Activated CD4-positive, alpha-beta T cell treated with anti-CD3 and anti-CD28 coated beads, Interleukin-2, amount 50 U/mL, for 24 hours (primary cell): ENCODE measurements at regions not wholly inside any gene's neighbourhood (a gene's known extent, or its start where the extent isn't known, plus 50 kb on each side); places are given as distances from the start of the nearest gene placed in this dataset.
"Not testable (repeated sequence)": the region's sequence is repeated elsewhere in the genome, so short reads cannot be mapped to it uniquely, and the experiment has no call there.

ENCODE experiments used
- DNase-seq, 2 donors: peaks; one replicate each; pipeline ENCODE4 v3.0.0-alpha.2; 2020; ENCODE audit warnings: low read depth in 1 of 2, low spot score in 1 of 2

DNA sequence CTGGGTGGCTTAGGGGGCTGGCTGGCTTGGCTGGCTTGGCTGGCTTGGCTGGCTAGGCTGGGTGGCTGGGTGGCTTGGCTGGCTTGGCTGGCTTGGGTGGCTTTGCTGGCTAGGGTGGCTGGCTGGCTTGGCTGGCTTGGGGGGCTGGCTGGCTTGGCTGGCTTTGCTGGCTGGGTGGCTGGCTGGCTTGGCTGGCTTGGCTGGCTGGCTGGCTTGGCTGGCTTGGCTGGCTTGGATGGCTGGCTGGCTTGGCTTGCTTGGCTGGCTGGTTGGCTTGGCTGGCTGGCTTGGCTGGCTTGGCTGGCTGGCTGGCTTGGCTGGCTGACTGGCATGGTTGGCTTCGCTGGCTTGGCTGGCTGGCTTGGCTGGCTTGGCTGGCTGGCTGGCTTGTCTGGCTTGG is 439.4 kb downstream of the GOLGA6L6 start:
- DNase-seq, result not testable (repeated sequence)

DNA sequence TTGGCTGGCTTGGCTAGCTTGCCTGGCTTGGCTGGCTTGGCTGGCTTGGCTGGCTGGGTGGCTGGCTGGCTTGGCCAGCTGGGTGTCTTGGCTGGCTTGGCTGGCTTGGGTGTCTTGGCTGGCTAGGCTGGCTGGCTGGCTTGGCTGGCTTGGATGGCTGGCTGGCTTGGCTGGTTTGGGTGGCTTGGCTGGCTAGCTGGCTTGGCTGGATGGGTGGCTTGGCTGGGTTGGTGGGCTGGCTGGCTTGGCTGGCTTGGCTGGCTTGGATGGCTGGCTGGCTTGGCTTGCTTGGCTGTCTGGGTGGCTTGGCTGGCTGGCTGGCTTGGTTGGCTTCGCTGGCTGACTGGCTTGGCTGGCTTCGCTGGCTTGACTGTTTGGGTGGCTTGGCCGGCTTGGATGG is 440.3 kb downstream of the GOLGA6L6 start:
- DNase-seq, result not testable (repeated sequence)

DNA sequence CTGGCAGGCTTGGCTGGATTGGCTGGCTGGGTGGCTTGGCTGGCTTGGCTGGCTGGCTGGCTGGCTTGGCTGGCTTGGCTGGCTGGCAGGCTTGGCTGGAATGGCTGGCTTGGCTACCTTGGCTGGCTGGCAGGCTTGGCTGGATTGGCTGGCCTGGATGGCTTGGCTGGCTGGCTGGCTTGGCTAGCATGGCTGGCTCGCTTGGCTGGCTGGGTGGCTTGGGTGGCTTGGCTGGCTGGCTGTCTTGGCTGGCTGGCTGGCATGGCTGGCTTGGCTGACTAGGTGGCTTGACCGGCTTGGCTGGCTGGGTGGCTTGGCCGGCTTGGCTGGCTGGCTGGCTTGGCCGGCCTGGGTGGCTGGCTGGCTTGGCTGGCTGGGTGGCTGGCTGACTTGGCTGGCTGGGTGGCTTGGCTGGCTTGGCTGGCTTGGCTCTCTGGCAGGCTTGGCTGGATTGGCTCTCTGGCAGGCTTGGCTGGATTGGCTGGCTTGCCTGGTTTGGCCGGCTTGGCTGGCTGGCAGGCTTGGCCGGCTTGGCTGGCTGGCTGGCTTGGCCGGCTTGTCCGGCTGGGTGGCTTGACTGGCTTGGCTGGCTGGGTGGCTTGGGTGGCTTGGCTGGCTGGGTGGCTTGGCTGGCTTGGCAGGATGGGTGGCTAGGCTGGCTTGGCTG is 440.9 kb downstream of the GOLGA6L6 start:
- not testable (repeated sequence) for DNase-seq

DNA sequence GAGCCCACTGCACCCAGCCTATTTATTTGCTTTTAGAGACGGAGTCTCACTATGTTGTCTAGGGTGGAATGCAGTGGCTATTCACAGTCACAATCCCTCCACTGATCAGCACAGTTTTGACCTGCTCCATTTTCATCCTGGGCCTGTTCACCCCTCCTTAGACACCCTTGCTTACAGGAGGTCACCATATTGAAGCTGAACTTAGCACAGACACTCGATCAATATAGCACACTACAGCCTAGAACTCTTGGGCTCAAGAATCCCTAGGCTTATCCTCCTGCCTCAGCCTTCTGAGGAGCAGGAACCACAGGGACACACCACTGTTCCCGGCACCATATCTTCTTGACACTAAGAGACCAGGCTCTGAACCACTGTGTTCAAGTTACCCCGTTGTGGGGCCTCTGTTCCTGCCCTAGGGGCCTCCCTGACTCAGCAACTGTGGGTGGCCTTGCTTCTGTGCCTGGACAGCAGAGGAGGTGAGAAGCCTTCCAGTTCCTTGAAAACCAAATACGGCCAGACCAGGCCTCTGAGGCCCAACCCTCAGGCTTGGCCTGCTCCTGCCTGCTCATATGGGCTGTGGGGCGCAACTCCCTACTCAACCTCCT is 445.8 kb downstream of the GOLGA6L6 start:
- not testable (repeated sequence) for DNase-seq

DNA sequence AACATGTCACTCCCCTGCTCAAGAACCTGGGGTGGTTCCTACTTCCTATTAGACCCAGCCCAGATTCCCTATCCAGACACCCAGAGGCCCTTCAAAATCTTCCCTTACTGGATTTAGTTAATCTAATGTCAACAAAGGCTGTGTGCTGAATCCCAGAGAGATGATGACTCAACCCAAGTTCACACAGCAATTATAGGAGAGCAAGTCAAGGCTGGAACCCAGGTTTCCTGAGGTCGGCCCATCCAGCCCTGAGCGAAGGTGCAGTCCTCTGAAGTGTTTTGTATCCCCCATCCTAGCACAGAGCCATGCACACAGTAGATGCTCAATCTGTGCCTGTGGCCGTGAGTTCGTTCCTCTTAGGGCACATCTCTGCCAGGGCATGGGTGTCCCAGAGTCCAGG is 452.1 kb downstream of the GOLGA6L6 start:
- not testable (repeated sequence) for DNase-seq

DNA sequence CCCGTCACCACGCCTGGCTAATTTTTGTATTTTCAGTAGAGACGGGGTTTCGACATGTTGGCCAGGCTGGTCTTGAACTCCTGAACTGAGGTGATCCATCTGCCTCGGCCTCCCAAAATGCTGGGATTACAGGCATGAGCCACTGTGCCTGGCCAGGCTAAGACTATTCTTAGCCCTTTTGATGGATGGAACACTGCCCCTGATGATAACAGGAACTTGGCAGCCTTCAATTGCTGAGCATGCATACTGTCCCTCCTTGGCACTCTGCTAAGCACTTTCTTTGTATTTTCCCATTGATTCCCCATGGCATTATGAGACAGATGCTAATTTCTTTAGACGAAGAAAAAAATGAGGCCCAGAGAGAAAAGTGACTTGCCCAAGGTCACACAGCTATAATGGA is 457.6 kb downstream of the GOLGA6L6 start:
- not testable (repeated sequence) for DNase-seq

DNA sequence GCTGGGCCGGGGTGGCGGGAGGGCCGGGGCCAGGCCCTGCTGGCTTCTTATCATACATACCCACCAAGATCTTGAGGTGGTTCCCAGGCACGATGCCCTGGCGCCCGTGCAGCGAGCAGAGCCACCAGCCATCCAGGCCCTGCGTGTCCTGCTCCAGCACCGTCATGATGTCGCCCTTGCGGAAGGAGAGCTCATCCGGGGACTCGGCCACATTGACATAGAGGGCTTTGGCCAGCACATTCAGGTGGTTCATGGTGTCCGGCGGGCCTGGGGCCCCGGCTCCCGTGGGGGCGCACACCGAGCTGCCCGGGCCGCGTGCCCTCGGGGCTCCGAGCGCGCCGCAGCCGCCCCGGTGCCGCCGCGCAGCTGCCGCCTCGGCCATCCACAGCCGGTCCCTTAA is 467.5 kb downstream of the GOLGA6L6 start:
- DNase-seq, result not testable (repeated sequence)

DNA sequence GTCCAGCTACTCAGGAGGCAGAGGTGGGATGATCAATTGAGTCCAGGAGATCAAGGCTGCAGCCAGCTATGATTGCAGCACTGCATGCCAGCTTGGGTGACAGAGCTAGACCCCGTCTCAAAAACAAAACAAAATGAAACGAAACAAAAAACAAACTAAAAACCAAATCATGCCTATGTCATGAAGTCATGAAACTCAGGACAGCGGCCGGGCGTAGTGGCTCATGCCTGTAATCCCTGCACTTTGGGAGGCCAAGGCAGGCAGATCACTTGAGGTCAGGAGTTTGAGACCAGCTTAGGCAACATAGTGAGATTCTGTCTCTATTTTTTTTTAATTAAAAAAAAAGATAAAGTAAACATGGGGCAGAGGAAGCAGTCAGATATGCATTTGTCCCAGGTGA is 472.6 kb downstream of the GOLGA6L6 start:
- DNase-seq, result not testable (repeated sequence)

DNA sequence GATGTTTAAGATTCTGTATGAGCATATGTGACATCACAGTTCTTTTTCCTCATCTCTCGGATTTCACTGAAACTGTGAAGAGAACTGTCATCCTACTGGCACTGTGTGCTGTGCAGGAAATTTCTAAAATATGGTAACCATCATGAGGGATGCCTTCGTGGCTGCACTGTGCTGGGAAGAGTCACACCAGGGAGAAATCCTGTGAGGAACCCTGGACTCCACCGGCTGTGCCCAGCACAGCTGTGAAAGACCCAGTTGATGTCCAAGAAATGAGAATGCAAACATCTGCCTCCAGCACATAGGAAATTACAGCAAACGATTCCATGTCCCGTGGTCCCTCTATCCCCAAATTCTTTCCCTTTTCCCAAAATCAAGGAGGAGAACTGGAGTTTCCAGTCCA is 475.4 kb downstream of the GOLGA6L6 start:
- not testable (repeated sequence) for DNase-seq

DNA sequence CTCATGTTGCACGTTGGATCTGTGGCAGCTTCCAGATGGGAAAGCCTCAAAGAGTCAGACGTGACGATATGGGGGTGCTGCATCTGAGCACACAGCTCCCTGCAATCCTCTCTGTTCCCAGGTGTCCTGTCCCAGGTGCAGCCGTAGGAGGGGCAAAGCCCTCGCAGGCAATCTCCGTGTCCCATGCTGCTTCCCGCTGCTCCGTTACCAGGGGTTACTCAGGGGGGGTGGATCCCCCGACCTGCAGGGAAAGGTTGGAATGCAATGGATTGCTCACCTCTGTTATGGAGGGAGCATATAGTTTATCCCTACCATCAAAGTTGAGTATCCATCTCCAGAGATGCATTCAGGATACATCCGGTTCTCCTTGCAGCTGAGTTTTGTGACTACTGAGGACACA is 476.1 kb downstream of the GOLGA6L6 start:
- DNase-seq, result not testable (repeated sequence)

DNA sequence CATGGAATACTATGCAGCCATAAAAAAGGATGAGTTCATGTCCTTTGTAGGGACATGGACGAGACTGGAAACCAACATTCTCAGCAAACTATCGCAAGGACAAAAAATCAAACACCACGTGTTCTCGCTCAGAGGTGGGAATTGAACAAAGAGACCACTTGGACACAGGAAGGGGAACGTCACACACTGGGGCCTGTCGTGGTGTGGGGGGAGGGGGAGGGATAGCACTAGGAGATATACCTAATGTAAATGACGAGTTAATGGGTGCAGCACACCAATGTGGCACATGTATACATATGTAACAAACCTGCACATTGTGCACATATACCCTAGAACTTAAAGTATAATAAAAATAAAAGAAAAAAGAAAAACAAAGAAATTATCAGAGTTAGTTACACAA is 478.4 kb downstream of the GOLGA6L6 start:
- DNase-seq, result not testable (repeated sequence)

DNA sequence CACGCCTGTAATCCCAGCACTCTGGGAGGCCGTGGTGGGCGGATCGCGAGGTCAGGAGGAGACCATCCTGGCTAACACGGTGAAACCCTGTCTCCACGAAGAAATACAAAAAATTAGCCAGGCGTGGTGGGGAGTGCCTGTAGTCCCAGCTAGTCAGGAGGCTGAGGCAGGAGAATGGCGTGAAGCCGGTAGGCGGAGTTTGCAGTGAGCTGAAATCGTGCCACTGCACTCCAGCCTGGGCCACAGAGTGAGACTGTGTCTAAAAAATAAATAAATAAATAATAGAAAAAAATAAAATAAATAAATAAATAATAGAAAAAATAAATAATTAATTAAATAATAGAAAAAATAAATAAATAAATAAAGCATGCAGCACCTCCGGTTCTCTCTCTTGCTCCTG is 480.8 kb downstream of the GOLGA6L6 start:
- not testable (repeated sequence) for DNase-seq

DNA sequence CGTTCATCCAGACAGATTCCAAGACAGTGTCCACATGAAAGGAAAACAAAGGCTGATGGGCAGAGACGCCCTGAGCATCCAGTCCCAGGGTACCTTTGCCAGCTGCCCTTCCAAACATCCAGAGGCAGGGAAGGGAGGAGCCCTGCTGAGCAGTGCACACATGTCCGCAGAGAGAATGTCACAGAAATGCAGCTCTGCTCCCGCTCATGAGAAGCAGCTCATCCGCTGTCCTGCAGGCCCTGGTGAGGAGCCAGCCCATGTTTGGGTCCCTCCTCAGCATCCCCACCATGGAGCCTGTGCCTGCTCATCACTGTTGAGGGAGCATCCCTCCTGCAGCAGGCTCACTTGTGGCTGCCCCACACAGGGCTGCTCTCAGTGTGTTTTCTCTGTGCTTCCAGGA is 484.7 kb downstream of the GOLGA6L6 start:
- not testable (repeated sequence) for DNase-seq

DNA sequence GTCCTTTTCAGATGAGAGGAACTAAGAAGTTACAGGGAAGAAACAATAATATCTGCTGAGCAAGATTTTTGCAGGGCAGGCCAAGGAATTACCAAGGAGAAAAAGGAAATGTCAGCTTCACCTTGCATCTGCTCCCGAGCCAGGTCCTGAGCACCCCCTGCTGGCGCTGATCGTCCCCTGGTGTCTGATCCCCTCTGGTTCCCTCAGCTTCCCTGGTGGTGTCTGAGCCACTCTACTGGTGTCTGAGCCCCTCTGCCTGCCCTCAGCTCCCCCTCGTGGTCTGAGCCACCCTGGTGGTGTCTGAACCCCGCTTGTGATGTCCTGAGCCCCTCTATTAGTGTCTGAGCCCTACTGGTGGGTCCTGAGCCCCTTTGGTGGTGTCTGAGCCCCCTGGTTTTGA is 485.7 kb downstream of the GOLGA6L6 start:
- DNase-seq, result not testable (repeated sequence)

DNA sequence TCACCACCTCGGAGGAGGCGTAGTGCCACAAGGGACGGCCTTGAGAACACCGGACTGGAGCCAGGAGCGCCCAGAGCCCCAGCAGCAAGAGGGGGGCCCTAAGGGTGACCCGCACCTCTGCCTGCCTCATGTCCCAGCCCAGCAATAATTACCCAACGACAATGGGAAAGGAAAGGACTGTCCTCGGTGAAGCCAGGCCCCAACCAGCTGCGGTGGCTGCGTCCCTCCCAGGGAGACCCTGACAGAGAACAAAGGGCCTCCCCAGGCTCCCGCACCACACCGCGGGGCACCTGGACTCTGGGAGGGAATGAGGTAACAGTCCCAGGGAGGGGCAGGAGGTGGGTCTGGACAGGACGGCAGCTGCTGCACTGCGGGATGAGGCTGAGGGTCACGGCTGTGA is 493.4 kb downstream of the GOLGA6L6 start:
- DNase-seq, result not testable (repeated sequence)

DNA sequence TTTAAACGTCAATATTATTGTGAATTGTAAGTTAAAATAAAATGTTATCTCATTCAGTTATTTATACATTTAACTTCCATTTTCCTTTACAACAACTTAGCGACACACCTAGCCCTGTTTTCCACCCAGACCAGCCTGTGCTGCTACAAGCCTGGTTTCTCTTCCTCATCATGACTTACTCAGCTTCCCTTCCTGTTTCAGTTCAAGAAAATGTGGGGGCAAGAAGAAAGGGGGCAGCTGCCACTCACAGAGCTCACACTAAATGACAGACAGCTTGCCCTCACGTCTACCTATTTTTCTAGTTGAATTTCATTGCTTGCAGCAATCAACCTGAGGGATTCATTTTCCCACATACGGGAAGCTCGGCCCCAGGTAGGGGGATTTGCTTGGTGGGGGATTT is 496.4 kb downstream of the GOLGA6L6 start:
- not testable (repeated sequence) for DNase-seq

DNA sequence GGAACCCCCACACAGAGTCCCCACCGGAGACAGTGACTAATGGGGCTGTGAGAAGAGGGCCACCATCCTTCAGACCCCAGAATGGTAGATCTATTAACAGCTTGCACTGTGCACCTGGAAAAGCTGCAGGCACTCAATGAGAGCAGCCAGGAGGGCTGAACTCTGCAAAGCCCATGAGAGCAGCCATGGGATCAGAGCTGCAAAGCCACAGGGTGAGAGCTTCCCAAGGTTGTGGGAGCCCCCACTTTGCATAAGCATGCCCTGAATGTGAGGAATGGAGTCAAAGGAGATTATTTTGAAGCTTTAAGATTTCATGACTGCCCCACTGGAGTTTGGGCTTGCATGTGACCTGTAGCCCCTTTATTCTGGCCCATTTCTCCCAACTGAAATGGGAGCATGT is 500.9 kb downstream of the GOLGA6L6 start:
- DNase-seq, result not testable (repeated sequence)

DNA sequence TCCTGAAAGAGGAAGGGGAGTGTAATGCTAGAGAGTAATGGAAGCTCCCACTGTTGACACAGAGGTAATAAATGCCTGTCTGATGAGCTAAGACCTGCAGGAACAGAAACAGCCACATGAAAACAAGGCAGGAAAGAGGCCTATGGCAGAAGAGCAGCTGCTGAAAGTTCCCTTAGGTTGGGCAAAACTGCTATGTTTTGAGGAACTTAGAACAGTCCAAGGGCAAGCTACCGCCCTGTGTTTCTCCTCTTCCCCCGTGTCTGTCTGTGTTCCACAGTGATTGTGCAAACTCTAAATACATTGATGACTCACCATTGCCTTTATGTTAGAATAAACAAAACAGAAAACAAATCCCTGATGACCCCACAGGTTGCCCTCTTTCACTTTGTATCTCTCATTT is 516.6 kb downstream of the GOLGA6L6 start:
- DNase-seq, result not testable (repeated sequence)

DNA sequence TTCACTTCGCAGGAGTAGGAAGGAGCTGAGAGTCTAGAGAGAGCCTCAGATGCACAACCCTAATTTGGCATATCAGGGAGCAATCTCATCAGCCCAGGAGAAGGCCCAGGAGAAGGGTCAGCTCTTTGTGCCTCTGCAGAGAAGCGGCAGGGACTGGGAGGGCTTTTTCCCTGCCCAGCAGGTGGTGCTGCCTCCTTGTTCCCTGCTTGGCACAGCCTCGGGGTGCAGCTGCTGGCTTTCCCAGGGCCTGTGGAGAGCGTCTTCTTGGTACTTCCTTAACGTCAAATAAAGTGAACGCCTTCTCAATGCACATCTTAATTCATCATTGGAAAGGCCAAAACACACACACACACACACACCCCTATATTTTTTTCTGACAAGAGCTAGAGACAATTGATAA is 519.3 kb downstream of the GOLGA6L6 start:
- DNase-seq, result not testable (repeated sequence)

DNA sequence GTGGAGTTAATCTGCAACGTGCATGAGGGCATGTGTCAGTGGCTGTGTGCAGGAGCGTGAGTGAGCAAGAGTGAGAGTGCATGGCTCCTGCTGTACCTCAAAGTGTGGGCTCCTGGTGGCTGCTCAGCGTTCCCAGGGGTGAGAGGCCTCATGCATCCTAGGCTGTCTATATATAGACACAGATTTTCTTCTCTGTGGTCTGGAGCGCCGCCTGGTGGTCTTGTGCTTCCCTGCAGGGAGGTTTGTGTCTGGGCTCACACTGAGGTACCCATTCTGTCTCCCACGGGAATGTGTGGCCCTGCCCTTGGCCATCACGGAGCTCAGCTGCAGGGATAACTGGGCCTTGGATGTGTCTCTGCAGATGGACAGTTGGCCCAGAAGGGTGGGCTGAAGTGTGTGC is 520.2 kb downstream of the GOLGA6L6 start:
- not testable (repeated sequence) for DNase-seq

DNA sequence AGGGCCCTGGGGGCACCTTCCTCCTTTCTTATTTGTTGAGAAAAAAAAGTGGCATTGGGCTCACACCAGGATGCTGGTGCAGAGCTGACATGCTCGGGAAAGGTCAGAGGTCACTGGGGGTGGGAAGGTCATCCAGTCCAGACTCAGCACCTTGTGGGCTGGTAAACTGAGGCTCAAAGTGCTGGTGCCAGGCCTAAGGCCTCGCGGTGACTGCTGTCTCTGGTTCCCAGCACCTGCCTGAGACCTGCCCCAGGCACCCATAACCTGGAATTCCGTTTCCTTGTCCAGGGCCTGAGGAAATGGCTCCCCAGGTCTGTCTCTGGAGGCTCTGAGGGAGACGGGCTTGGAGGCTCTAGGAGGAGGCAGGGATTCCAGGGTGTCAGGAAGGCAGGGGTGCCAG is 521.0 kb downstream of the GOLGA6L6 start:
- not testable (repeated sequence) for DNase-seq

DNA sequence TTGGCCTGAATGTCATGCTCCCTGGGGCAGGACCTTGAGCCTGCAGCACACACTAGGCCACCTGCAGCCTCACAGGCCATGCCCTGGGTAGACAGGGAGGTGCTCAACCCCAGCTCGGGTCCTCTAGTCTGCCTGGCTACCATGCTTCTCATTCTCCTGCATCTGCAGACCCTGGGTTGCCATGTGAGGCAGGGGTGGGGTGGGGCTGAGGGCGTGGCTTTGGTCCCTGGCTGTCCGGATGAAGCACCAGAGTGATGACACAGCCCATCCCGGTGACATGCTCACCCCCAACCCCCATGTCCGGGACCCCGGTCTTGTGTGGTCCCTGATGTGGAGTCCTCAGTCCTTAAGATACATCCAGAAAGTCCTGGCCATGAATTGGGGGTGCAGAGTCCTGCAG is 521.8 kb downstream of the GOLGA6L6 start:
- not testable (repeated sequence) for DNase-seq

DNA sequence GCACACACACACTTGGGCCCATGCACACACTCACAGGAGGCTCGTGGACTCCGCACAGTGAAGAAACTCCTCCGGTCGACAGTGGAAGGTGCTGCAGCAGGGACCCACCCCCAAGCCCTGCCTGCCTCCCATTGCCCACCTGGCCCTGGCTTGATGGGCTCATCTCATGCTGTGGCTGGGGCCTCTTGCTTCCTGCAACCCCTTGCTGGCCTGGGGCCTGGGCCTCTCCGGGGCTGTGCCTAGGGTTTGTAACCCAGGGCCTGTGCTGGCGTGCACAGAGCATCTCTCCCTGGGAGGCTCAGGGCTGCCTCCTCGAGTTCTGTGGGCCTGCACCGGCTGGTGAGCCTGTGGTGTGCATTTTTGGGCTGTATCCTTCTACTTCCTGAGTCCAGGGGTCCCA is 524.0 kb downstream of the GOLGA6L6 start:
- not testable (repeated sequence) for DNase-seq
